Left kidney (tissue), 1 donor: ENCODE measurements at regions not wholly inside any gene's neighbourhood (a gene's known extent, or its start where the extent isn't known, plus 50 kb on each side); places are given as distances from the start of the nearest gene placed in this dataset.
"Not testable (repeated sequence)": the region's sequence is repeated elsewhere in the genome, so short reads cannot be mapped to it uniquely, and the experiment has no call there.

Source experiments
- DNase-seq: peaks from one replicate; pipeline ENCODE4 v3.0.0-alpha.2; 2013

GRCh38 chr7:68918621-68919020, 679.7 kb upstream of the AUTS2 start:
- no peak for DNase-seq

GRCh38 chr7:68922850-68923249, 675.4 kb upstream of the AUTS2 start:
- DNase-seq, result no peak

- DNase-seq, result no peak
Measured at GRCh38 chr7:68925241-68925640, 673.0 kb upstream of the AUTS2 start.

GRCh38 chr7:68929781-68930261, 668.5 kb upstream of the AUTS2 start:
- no peak for DNase-seq

DNA sequence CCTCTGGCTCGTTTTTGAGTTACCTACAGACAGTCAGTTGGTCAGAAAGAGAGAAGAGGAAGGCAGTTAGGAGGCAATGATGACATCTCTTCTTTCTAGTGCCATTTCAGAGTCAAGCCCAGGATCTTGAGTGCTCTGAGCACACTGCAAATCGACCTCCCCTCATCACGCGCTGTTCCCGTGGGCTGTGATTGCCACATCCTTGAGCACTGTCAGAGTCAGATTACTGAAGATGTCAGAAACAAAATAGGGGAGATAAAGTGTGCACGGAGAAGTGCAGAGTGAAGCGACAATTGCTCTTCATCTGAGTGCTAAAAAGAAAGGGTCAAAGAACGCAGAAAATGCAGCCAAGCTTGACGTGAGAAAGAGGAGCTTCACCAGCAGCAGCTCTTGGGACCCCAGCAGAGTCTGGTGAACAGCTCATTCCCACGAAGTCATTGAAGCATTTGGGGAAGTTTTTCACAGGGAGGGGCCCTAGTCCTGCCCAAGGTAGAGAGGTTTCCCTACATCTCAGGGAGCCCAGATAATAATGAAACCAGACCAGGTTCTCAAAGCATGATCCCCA, 661.7 kb upstream of the AUTS2 start:
- no peak for DNase-seq

GRCh38 chr7:68938151-68938550, 660.1 kb upstream of the AUTS2 start:
- DNase-seq, result no peak

- no peak for DNase-seq
Measured at GRCh38 chr7:68943786-68944185, 654.5 kb upstream of the AUTS2 start.

GRCh38 chr7:68955656-68956055, 642.6 kb upstream of the AUTS2 start:
- DNase-seq, result no peak

DNA sequence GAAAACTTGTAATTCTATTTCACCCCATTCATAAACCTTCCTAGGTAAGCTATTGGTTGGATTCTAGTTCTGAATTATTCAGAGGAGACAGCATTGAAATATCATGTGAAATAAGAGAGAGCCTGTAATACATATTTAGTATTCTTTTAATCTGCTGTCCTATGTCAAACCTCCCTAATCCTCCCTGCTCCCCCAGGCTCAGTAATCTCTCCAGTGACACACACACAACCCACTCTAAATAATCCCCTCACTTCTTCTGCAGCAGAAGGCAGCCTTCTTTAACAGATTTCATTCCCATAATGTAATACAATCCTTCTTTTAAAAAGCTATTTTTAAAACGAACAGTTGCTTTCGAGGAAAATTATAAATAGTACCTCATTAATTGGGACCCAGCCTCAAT, 639.7 kb upstream of the AUTS2 start:
- DNase-seq, result no peak

DNA sequence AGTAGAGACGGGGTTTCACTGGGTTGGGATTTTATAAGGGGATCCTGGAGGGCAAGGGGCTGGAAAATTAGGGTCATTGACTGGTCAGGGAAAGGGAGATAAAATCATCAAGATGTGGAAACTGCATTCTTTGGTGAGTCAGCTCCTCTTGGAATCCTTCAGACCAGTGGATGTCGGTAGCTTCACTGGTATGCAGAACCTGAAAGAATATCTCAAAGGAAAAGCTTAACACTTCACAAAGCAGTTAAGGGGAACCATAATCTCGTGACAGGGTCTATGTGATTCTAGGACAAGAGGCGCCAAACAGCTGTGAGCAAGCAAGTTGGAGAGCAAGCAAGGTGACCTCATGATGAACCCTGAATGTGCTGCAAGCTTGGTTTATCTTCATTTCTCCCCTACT, 634.7 kb upstream of the AUTS2 start:
- DNase-seq, result no peak

- DNase-seq, result no peak
Measured at GRCh38 chr7:68964060-68964459, 634.2 kb upstream of the AUTS2 start.

- no peak for DNase-seq
Measured at GRCh38 chr7:68965351-68965750, 632.9 kb upstream of the AUTS2 start.

GRCh38 chr7:68967598-68967997, 630.7 kb upstream of the AUTS2 start:
- no peak for DNase-seq

- no peak for DNase-seq
Measured at GRCh38 chr7:68969571-68969970, 628.7 kb upstream of the AUTS2 start.

DNA sequence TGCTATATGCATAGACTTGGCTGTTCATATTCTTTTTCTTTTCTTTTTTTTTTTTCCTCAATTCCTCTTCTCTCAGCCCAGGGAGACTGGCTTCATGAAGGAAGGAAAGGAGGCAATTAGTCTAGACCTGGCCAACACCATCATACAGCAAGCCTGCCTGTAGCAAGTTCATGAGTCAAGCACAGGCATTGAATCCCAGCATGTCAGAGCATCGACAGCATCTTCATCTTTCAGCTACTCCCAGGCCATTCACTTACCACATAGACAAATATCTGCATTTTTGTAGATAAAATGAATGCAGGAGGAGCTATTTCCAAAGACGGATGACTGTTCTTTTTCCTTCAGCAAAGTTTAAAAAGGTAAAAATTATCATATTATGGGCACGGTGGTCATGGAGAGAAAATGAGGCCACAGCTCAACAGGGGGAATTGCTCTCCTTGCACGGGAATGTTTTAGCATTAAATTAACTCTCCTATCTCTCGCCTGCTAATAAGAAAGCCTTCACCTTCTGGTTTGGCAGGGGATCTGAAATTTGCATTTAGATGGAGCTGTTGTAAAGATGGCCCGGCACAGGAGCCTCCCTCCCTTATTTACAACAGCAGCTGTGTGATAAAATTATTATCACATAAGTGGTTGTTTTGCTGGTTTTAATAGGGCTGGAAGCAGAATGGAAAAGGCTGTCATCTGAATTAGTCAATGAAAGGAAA, 626.5 kb upstream of the AUTS2 start:
- DNase-seq, result no peak

- DNase-seq, result no peak
Measured at GRCh38 chr7:68977385-68978055, 620.8 kb upstream of the AUTS2 start.

GRCh38 chr7:68978710-68979109, 619.6 kb upstream of the AUTS2 start:
- DNase-seq, result no peak

- DNase-seq, result no peak
Measured at GRCh38 chr7:68980011-68980410, 618.3 kb upstream of the AUTS2 start.

DNA sequence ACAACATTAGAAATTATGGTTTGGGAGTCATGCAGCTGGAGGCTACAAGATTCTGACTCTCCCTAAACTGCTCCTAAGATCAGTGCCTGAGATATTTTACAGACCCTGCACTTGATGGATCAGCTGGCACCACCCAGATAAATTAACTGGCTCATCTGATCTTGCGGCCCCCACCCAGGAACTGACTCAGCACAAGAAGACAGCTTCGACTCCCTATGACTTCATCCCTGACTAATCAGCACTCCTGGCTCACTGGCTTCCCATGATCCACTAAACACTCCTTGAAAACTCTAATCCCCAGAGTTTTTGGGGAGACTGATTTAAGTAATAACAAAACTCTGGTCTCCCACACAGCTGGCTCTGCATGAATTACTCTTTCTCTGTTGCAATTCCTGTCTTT, 617.8 kb upstream of the AUTS2 start:
- not testable (repeated sequence) for DNase-seq

- DNase-seq, result no peak
Measured at GRCh38 chr7:68984306-68984705, 614.0 kb upstream of the AUTS2 start.

GRCh38 chr7:68994841-68995240, 603.4 kb upstream of the AUTS2 start:
- DNase-seq, result no peak

GRCh38 chr7:68998136-68998535, 600.1 kb upstream of the AUTS2 start:
- DNase-seq, result no peak

DNA sequence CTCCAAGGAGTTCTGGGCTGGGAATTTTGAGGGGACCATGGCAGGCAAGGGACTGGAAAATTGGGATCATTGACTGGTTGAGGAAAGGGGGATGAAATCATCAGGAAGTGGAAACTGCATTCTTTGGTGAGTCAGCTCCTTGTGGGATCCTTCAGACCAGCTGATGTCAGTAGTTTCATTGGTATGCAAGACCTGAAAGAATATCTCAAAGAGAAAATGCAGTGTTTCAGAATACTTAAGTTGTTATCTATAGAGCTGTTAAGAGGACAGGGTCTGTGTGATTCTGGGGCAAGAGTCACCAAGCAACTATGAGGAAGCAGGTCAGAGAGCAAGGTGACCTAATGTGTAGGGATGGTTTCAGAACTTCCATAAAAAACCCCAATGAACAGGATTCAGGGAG, 595.9 kb upstream of the AUTS2 start:
- no peak for DNase-seq

DNA sequence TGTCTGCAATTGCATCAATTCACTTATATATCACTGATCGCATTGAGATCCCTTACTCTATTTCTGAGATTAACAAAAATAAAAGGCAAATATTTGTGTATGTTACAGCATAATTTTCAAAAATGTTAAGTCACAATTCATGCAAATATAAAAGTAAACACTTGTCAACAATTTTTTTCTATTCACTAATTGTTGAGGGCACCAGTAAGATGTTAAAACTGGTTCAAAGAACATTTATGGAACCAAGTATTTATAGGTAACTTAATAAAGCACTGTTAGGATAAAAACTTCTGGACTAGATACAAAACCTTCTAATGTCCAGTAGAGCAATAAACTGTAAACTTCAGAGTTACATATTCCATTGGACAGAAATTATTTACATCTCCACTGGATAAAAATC, 586.1 kb upstream of the AUTS2 start:
- DNase-seq, result no peak
